Keratinocyte (primary cell): ENCODE measurements at regions not wholly inside any gene's neighbourhood (a gene's known extent, or its start where the extent isn't known, plus 50 kb on each side); places are given as distances from the start of the nearest gene placed in this dataset.

ENCODE experiments used
- DNase-seq: peaks from one replicate; pipeline ENCODE4 v3.0.0-alpha.2; 2011; ENCODE audit warnings: low read depth, missing footprints, low spot score
- FAIRE-seq: peaks from 2 replicates; lab custom pipeline; 2011; peaks lifted over from hg19 to GRCh38; lab: Jason Lieb, UNC
- H2AFZ ChIP-seq: 2 replicates; pipeline ENCODE4 v1.6.0; 2012; ENCODE audit warnings: low read length, control low read depth, inconsistent platforms; ENCODE audit not compliant: control insufficient read depth
- H3K27ac ChIP-seq: 2 replicates; pipeline ENCODE4 v1.5.1; 2011; ENCODE audit warnings: low read length; ENCODE audit not compliant: control insufficient read depth, insufficient read depth
- H3K27me3 ChIP-seq: 3 replicates; pipeline ENCODE4 v1.6.0; 2011; ENCODE audit warnings: low read length; ENCODE audit not compliant: control insufficient read depth, insufficient read depth; ENCODE audit errors: extremely low read depth
- H3K36me3 ChIP-seq, 2 experiments: 2 replicates in 1 of 2; 3 replicates in 1 of 2; pipeline ENCODE4 v1.5.1; 2011; ENCODE audit warnings: low read length in 2 of 2, mild to moderate bottlenecking in 1 of 2; ENCODE audit not compliant: control insufficient read depth in 2 of 2, insufficient read depth in 2 of 2; ENCODE audit errors: extremely low read depth in 1 of 2
- H3K4me1 ChIP-seq: 3 replicates; pipeline ENCODE4 v1.5.1; 2011; ENCODE audit warnings: low read length; ENCODE audit not compliant: control insufficient read depth, insufficient read depth; ENCODE audit errors: extremely low read depth
- H3K4me2 ChIP-seq: 3 replicates; pipeline ENCODE4 v1.6.0; 2011; ENCODE audit warnings: low read depth, low read length; ENCODE audit not compliant: control insufficient read depth, insufficient read depth; ENCODE audit errors: extremely low read depth
- H3K4me3 ChIP-seq, 3 experiments: fragments of 200-600 bp in 1 of 3; sonication (generic) in 1 of 3; 2 replicates in 2 of 3; 3 replicates in 1 of 3; pipeline ENCODE4 v1.5.1; 2011 to 2016; ENCODE audit warnings: low read length in 3 of 3, mild to moderate bottlenecking in 3 of 3, control low read depth in 2 of 3, inconsistent platforms in 1 of 3, low read depth in 1 of 3, mixed read lengths in 1 of 3, mixed run types in 1 of 3, moderate library complexity in 1 of 3; ENCODE audit not compliant: control insufficient read depth in 2 of 3, insufficient read depth in 2 of 3; ENCODE audit errors: extremely low read depth in 1 of 3
- H3K79me2 ChIP-seq: 2 replicates; pipeline ENCODE4 v1.6.0; 2012; ENCODE audit warnings: low read length; ENCODE audit not compliant: control insufficient read depth, insufficient read depth
- H3K9ac ChIP-seq: 3 replicates; pipeline ENCODE4 v1.6.0; 2011; ENCODE audit warnings: low read length; ENCODE audit not compliant: control insufficient read depth, insufficient read depth; ENCODE audit errors: extremely low read depth
- H3K9me1 ChIP-seq: 3 replicates; pipeline ENCODE4 v1.6.0; 2011; ENCODE audit warnings: low read length; ENCODE audit not compliant: control insufficient read depth, insufficient read depth; ENCODE audit errors: extremely low read depth
- H3K9me3 ChIP-seq: 2 replicates; pipeline ENCODE4 v1.5.1; 2012; ENCODE audit warnings: low read depth, low read length; ENCODE audit not compliant: control insufficient read depth
- H4K20me1 ChIP-seq: 3 replicates; pipeline ENCODE4 v1.6.0; 2011; ENCODE audit warnings: low read length; ENCODE audit not compliant: control insufficient read depth, insufficient read depth; ENCODE audit errors: extremely low read depth
- EZH2 ChIP-seq: IDR thresholded peaks from one replicate; pipeline ENCODE4 v1.6.1; 2012; ENCODE audit warnings: inconsistent platforms, mild to moderate bottlenecking, low read length, moderate library complexity
- dilution Hi-C: fragments of 300-500 bp; cut with MboI; formaldehyde crosslinking; loops from one replicate; pipeline ENCODE4 v1.7.0; 2020; ENCODE audit warnings: low sequenced_read_pairs; ENCODE audit not compliant: extremely low pct_ligation_motif_present
- TF ChIP-seq, protein P1 (sequence below), 3 experiments: IDR thresholded peaks in 1 of 3; conservative IDR thresholded peaks in 1 of 3; optimal IDR thresholded peaks in 1 of 3; 2 replicates in 2 of 3; 3 replicates in 1 of 3; pipeline versions ENCODE3 to v1.5.1; 2011; ENCODE audit warnings: low read length in 3 of 3, mild to moderate bottlenecking in 3 of 3, moderate library complexity in 2 of 3, control low read depth in 1 of 3, inconsistent platforms in 1 of 3; ENCODE audit not compliant: insufficient read depth in 2 of 3; ENCODE audit errors: extremely low read depth in 1 of 3

GRCh38 chr14:73768107-73768506 is 53.9 kb upstream of the PNMA1 start:
- Histone ChIP-seq H2AFZ (no peak overlapping the region), H3K4me3 (no peak overlapping the region), H3K27ac (no peak overlapping the region), H3K4me2 (no peak overlapping the region), H3K79me2 (peaks cover 52% of the 10 kb centered on the region), H4K20me1 (peaks cover 4% of the 10 kb centered on the region), H3K9me3 (no peaks in the 10 kb centered on the region), H3K4me1 (peaks cover 33% of the 10 kb centered on the region), H3K36me3 (no peaks in the 10 kb centered on the region), H3K9me1 (no peaks in the 10 kb centered on the region), H3K27me3 (no peaks in the 10 kb centered on the region), H3K9ac (no peak overlapping the region)
- TF ChIP-seq EZH2: no peak
- dilution Hi-C loops: no loop called here
- DNase-seq (no peak), FAIRE-seq (no peak)

DNA sequence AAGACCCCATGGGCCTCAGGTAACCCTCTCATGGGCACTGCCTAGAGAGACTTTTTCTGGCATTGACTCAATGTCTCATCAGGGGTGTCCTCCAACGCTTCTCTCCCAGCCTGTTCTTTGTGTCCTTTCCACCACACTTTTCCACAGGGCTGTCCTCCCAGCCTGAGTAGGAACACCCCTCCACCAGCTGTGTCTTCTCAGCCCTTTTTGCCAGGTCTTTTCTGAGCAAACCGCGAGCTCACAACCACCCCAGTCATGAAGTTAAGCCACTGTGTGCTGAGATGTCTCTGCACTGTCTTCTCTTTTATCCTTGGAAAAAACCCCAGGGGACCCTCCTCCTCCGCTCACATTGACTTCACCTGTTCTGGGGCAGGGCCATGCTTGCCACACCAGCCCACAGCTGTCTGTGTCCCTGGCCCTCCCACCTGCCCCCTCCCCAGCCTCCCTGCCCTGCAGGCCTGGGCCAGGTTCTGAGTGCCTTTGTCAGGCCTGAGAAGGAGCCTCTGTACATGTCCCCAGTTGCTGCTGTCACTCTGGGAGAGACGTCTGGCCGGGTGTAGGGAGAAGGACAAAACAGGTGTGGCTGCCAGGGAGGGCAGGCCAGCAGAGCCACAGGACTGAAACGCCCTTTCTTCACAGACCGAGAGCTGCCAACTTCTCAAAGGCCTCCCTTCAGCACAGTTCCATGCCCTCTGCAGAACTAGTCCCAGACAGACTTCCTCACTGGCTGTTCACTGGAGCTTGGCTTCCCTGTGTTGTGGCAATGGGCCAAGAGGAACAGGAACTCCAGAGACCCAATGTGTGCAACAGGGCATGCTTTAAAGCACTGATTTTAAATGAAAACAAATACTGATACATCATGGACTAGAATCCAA is 50.5 kb upstream of the PNMA1 start:
- Histone ChIP-seq H3K4me1 (peaks cover 30% of the 10 kb centered on the region), H3K27me3 (no peaks in the 10 kb centered on the region), H4K20me1 (no peaks in the 10 kb centered on the region), H3K27ac (no peak overlapping the region), H3K36me3 (no peaks in the 10 kb centered on the region), H3K9me1 (no peaks in the 10 kb centered on the region), H3K9ac (no peak overlapping the region), H3K9me3 (no peaks in the 10 kb centered on the region), H3K4me2 (no peak overlapping the region), H2AFZ (no peak overlapping the region), H3K79me2 (peaks cover 49% of the 10 kb centered on the region), H3K4me3 (no peak overlapping the region)
- TF ChIP-seq EZH2: no peak
- TF ChIP-seq, protein P1, sequence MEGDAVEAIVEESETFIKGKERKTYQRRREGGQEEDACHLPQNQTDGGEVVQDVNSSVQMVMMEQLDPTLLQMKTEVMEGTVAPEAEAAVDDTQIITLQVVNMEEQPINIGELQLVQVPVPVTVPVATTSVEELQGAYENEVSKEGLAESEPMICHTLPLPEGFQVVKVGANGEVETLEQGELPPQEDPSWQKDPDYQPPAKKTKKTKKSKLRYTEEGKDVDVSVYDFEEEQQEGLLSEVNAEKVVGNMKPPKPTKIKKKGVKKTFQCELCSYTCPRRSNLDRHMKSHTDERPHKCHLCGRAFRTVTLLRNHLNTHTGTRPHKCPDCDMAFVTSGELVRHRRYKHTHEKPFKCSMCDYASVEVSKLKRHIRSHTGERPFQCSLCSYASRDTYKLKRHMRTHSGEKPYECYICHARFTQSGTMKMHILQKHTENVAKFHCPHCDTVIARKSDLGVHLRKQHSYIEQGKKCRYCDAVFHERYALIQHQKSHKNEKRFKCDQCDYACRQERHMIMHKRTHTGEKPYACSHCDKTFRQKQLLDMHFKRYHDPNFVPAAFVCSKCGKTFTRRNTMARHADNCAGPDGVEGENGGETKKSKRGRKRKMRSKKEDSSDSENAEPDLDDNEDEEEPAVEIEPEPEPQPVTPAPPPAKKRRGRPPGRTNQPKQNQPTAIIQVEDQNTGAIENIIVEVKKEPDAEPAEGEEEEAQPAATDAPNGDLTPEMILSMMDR (optimal IDR thresholded peaks at IDR 0.05 in 1 of 3, IDR thresholded peaks at IDR 0.05 in 1 of 3, conservative IDR thresholded peaks at IDR 0.05 in 1 of 3; ENCODE audit: extremely low read depth in 1 of 3, insufficient read depth in 2 of 3, low read length in 3 of 3): no peak
- DNase-seq (no peak), FAIRE-seq (no peak)
- dilution Hi-C loops: no loop called here
